Keratinocyte (primary cell): ENCODE measurements at regions not wholly inside any gene's neighbourhood (a gene's known extent, or its start where the extent isn't known, plus 50 kb on each side); places are given as distances from the start of the nearest gene placed in this dataset.

ENCODE experiments used
- DNase-seq: peaks from one replicate; pipeline ENCODE4 v3.0.0-alpha.2; 2011; ENCODE audit warnings: low read depth, missing footprints, low spot score
- FAIRE-seq: peaks from 2 replicates; lab custom pipeline; 2011; peaks lifted over from hg19 to GRCh38; lab: Jason Lieb, UNC
- H2AFZ ChIP-seq: 2 replicates; pipeline ENCODE4 v1.6.0; 2012; ENCODE audit warnings: low read length, control low read depth, inconsistent platforms; ENCODE audit not compliant: control insufficient read depth
- H3K27ac ChIP-seq: 2 replicates; pipeline ENCODE4 v1.5.1; 2011; ENCODE audit warnings: low read length; ENCODE audit not compliant: control insufficient read depth, insufficient read depth
- H3K27me3 ChIP-seq: 3 replicates; pipeline ENCODE4 v1.6.0; 2011; ENCODE audit warnings: low read length; ENCODE audit not compliant: control insufficient read depth, insufficient read depth; ENCODE audit errors: extremely low read depth
- H3K36me3 ChIP-seq, 2 experiments: 2 replicates in 1 of 2; 3 replicates in 1 of 2; pipeline ENCODE4 v1.5.1; 2011; ENCODE audit warnings: low read length in 2 of 2, mild to moderate bottlenecking in 1 of 2; ENCODE audit not compliant: control insufficient read depth in 2 of 2, insufficient read depth in 2 of 2; ENCODE audit errors: extremely low read depth in 1 of 2
- H3K4me1 ChIP-seq: 3 replicates; pipeline ENCODE4 v1.5.1; 2011; ENCODE audit warnings: low read length; ENCODE audit not compliant: control insufficient read depth, insufficient read depth; ENCODE audit errors: extremely low read depth
- H3K4me2 ChIP-seq: 3 replicates; pipeline ENCODE4 v1.6.0; 2011; ENCODE audit warnings: low read depth, low read length; ENCODE audit not compliant: control insufficient read depth, insufficient read depth; ENCODE audit errors: extremely low read depth
- H3K4me3 ChIP-seq, 3 experiments: fragments of 200-600 bp in 1 of 3; sonication (generic) in 1 of 3; 2 replicates in 2 of 3; 3 replicates in 1 of 3; pipeline ENCODE4 v1.5.1; 2011 to 2016; ENCODE audit warnings: low read length in 3 of 3, mild to moderate bottlenecking in 3 of 3, control low read depth in 2 of 3, inconsistent platforms in 1 of 3, low read depth in 1 of 3, mixed read lengths in 1 of 3, mixed run types in 1 of 3, moderate library complexity in 1 of 3; ENCODE audit not compliant: control insufficient read depth in 2 of 3, insufficient read depth in 2 of 3; ENCODE audit errors: extremely low read depth in 1 of 3
- H3K79me2 ChIP-seq: 2 replicates; pipeline ENCODE4 v1.6.0; 2012; ENCODE audit warnings: low read length; ENCODE audit not compliant: control insufficient read depth, insufficient read depth
- H3K9ac ChIP-seq: 3 replicates; pipeline ENCODE4 v1.6.0; 2011; ENCODE audit warnings: low read length; ENCODE audit not compliant: control insufficient read depth, insufficient read depth; ENCODE audit errors: extremely low read depth
- H3K9me1 ChIP-seq: 3 replicates; pipeline ENCODE4 v1.6.0; 2011; ENCODE audit warnings: low read length; ENCODE audit not compliant: control insufficient read depth, insufficient read depth; ENCODE audit errors: extremely low read depth
- H3K9me3 ChIP-seq: 2 replicates; pipeline ENCODE4 v1.5.1; 2012; ENCODE audit warnings: low read depth, low read length; ENCODE audit not compliant: control insufficient read depth
- H4K20me1 ChIP-seq: 3 replicates; pipeline ENCODE4 v1.6.0; 2011; ENCODE audit warnings: low read length; ENCODE audit not compliant: control insufficient read depth, insufficient read depth; ENCODE audit errors: extremely low read depth
- CTCF ChIP-seq, 3 experiments: IDR thresholded peaks in 1 of 3; conservative IDR thresholded peaks in 1 of 3; optimal IDR thresholded peaks in 1 of 3; 2 replicates in 2 of 3; 3 replicates in 1 of 3; pipeline versions ENCODE3 to v1.5.1; 2011; ENCODE audit warnings: low read length in 3 of 3, mild to moderate bottlenecking in 3 of 3, moderate library complexity in 2 of 3, control low read depth in 1 of 3, inconsistent platforms in 1 of 3; ENCODE audit not compliant: insufficient read depth in 2 of 3; ENCODE audit errors: extremely low read depth in 1 of 3
- EZH2 ChIP-seq: IDR thresholded peaks from one replicate; pipeline ENCODE4 v1.6.1; 2012; ENCODE audit warnings: inconsistent platforms, mild to moderate bottlenecking, low read length, moderate library complexity
- dilution Hi-C: fragments of 300-500 bp; cut with MboI; formaldehyde crosslinking; loops from one replicate; pipeline ENCODE4 v1.7.0; 2020; ENCODE audit warnings: low sequenced_read_pairs; ENCODE audit not compliant: extremely low pct_ligation_motif_present

DNA sequence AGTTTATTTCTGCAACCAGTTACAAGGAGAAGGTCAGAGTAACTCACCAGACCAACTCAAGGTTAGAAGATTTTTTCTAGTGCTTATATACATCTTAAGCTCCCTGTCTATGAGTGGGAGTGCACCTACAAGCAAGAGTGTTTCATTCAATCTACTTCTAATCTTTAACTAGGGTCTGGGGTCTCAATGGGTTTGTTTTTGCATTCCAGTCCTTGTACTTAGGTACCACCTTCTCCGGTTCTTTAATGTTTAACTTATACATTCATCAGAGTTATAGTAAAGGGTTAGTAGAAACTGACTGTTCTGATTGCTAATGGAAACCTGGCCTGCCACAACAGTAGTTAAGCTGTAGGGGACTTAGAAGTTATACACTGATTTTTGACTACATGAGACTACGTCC, 271.7 kb downstream of the HTR1A start:
- FAIRE-seq, result no peak
- H4K20me1 ChIP-seq, result no peaks in the 10 kb centered on the region
- H3K9me3 ChIP-seq, result peaks cover 2% of the 10 kb centered on the region
- no peaks in the 10 kb centered on the region for H3K79me2 ChIP-seq
- H2AFZ ChIP-seq, result no peak overlapping the region
- no peak overlapping the region for H3K4me3 ChIP-seq
- H3K4me2 ChIP-seq, result no peak overlapping the region
- no peaks in the 10 kb centered on the region for H3K27me3 ChIP-seq
- dilution Hi-C loops, result no loop called here
- no peaks in the 10 kb centered on the region for H3K9me1 ChIP-seq
- TF ChIP-seq CTCF (optimal IDR thresholded peaks at IDR 0.05 in 1 of 3, IDR thresholded peaks at IDR 0.05 in 1 of 3, conservative IDR thresholded peaks at IDR 0.05 in 1 of 3; ENCODE audit: extremely low read depth in 1 of 3, insufficient read depth in 2 of 3, low read length in 3 of 3), result no peak
- no peak for TF ChIP-seq EZH2
- H3K36me3 ChIP-seq, result no peaks in the 10 kb centered on the region
- H3K9ac ChIP-seq, result no peak overlapping the region
- DNase-seq, result no peak
- H3K4me1 ChIP-seq, result no peaks in the 10 kb centered on the region
- H3K27ac ChIP-seq, result no peak overlapping the region

DNA sequence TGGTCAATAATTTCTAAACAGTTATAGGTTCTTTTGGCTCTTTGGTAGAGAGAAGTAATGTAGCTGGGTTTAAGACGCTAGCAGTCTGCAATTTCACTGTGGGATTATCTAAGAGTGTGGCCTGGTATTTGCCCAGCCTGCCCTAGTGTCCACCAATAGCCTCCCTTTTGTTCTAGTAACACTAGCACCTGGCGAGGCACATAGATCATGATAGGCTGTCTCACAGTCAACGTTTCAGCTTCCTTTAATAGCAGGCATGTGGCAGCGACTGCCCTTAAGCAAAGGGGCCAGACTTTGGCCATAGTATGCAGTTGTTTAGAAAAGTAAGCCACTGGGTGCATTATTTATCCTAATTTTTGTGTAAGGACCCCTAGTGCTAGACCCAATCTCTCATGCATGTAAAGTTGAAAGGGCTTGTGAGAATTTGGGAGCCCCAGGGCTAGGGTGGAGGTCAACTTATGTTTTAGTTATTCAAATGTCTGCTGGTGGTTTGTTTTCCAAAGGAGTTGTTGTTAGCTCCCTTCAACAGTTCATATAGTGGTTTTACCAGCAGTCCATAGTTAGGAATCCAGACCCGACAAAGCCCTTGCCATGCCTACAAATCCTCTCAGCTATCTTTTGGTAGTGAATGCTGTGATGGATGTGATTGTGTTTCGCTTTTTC, 274.3 kb downstream of the HTR1A start:
- Histone ChIP-seq H3K9me3 (peaks cover 2% of the 10 kb centered on the region), H3K27me3 (no peaks in the 10 kb centered on the region), H3K4me1 (no peaks in the 10 kb centered on the region), H3K9ac (no peak overlapping the region), H3K9me1 (no peaks in the 10 kb centered on the region), H4K20me1 (no peaks in the 10 kb centered on the region), H3K27ac (no peak overlapping the region), H3K4me2 (no peak overlapping the region), H3K79me2 (no peaks in the 10 kb centered on the region), H3K4me3 (no peak overlapping the region), H3K36me3 (no peaks in the 10 kb centered on the region), H2AFZ (no peak overlapping the region)
- dilution Hi-C loops, result no loop called here
- DNase-seq (no peak), FAIRE-seq (no peak)
- TF ChIP-seq CTCF (optimal IDR thresholded peaks at IDR 0.05 in 1 of 3, IDR thresholded peaks at IDR 0.05 in 1 of 3, conservative IDR thresholded peaks at IDR 0.05 in 1 of 3; ENCODE audit: extremely low read depth in 1 of 3, insufficient read depth in 2 of 3, low read length in 3 of 3), result no peak
- TF ChIP-seq EZH2, result no peak
